KG1 (cell line): ENCODE measurements at regions not wholly inside any gene's neighbourhood (a gene's known extent, or its start where the extent isn't known, plus 50 kb on each side); places are given as distances from the start of the nearest gene placed in this dataset.
"Not testable (repeated sequence)": the region's sequence is repeated elsewhere in the genome, so short reads cannot be mapped to it uniquely, and the experiment has no call there.

Source experiments
- DNase-seq: peaks from one replicate; lab custom pipeline; 2025; lab: John Stamatoyannopoulos, UW

DNA sequence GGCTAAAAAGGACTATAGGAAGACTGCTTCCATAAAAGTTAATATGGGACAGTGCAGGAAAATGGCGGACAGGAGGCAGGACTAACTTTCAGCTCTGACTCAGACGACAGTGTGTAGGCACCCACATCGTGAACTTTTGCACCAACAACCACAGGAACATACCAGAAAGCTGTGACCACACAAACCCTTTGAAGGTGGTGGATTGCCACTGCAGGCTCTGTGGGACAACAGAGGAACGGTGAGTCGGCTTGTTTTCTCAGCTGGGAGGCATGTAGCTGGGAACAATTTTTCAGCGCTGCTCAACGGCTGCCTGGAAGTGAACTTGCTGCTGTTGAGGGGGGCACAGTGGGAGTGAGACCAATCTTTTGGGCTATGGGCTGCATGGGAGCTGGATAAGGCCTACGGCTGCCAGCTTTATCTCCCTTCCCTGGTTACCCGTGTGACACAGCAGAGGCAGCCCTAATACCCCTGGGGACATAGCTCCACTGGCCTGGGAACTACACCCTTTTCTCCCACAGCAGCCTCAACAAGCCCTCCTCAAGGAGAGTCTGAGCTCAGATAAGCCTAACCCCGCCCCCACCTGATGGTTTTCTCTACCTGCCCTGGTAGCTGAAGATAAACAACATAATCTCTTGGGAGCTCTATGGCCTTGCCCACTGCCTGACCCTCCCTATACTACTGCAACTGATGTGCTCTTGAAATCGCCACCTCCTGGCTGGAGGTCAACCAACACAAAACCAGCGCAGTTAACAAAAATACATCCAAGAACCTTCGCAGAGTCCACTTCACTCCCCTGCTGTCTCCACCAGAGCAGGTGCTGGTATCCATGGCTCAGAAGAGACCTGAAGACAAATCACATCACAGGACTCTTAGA lies 1537.0 kb downstream of the C4orf33 start:
- no peak for DNase-seq

DNA sequence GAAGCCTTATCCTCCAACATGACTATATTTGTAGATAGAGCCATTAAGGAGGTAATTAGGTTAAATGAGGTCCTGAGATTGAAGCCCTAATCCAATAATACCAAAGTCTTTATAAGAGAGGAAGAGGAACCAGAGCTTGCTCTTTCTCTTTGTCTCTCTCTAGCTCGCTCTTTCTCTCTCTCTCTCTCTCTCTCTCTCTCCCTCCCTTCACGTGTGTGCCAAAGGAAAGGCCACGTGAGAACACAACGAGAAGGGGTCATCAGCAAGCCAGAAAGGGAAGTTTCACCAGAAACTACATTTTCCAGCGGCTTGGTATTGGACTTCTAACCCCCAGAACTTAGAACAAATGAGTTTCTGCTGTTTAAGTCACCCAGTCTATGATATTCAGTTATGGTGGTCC lies 1540.5 kb downstream of the C4orf33 start:
- no peak for DNase-seq

DNA sequence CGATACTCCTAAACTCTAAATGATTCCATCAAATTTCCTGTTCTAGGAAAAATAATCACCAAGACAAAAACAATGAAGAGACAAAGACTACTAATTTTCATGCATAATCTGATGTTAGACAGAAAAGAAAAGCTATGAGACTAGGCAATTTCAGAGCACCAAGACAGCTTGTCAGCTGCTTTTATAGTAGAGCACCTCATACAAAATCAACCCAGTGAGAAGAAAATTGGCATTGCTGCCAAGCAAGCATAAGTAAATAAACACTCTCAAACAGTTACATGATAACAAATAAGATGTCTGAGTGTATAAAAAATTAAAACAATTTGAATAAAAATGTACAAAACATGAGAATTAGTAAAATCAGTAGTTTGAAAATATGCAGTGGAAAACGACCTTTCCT lies 1544.6 kb downstream of the C4orf33 start:
- DNase-seq: no peak

DNA sequence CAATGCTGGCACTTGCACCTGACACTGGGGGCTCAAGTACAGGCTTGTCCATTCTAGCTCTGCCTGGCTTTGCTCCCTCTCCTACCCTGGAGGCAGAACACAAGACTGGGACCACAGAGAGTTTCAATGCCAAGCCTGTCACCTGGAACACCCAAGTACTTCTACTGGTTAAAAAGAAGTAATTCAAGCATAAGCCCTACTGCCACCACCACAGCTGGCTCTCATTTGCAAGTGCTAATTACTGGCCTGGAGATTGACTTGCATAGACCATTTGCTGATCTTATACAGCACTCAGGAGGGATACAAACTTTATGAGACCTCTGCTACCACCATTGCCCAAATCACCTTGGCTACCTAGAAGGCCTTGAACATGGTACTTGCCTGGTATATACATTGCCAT lies 1550.9 kb downstream of the C4orf33 start:
- no peak for DNase-seq

DNA sequence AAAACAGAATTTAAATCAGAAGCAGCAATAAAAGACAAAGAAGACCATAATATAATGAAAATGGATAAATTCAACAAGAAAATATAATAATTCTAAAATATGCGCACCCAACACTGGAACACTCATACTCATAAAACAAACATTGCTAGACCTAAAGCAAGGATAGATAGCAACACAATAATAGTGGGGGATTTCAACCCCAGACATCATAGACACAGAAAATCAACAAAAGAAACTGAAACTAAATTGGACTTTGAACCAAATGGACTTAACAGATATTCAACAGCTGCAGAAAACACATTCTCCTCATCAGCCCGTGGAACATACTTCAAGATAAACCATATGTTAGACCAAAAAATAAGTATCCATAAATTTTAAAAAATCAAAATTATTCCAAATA lies 1552.6 kb downstream of the C4orf33 start:
- no peak for DNase-seq

DNA sequence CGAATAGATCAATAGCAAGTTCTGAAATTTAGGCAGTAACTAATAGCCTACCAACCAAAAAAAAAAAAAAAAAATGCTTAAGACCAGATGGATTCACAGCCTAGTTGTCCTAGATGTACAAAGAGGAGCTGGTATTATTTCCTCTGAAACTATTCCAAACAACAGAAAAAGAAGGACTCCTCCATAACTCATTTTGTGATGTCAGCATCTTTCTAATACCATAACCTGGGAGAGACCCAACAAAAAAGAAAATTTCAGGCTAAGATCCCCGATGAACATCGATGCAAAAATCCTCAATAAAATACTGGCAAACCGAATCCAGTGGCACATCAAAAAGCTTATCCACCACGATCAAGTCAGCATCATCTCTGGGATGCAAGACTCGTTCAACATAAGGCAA lies 1557.9 kb downstream of the C4orf33 start:
- DNase-seq: no peak

DNA sequence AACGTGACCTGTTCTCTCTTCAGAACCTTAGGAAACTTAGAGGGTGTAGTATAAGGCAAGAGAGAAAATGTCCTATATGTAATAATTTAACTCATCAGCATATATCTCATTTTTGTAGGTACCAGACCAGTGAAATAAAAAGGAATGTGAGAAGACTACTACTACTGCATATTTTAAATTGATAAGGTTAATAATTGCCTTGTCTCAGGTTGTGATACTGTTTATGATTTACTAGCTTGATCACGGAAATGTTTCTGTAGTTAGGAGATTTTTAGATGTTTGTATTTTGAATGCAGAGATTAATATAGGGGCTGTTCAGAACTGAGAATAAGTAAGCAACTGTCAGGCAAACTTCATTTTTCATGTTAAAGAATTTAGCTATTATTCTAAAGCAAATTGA lies 1563.4 kb downstream of the C4orf33 start:
- no peak for DNase-seq

DNA sequence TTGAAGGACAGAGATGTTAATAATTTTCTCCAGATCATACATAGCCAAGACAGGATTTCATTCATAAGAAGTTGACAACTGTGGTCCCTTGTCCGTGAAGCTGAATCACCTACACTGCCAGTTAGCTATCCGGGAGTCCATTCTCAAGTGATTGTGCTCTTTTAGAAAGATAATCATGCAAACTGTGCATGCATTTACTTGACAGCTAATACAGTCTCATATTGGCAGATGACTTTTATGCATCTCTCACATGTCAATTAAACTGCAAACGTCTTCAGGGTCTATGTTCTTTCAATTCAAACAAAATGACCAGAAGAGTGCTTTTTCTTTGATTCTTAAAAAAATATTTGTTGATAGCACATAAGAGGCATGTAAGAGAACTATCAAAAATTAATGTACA lies 1572.9 kb downstream of the C4orf33 start:
- DNase-seq: no peak

DNA sequence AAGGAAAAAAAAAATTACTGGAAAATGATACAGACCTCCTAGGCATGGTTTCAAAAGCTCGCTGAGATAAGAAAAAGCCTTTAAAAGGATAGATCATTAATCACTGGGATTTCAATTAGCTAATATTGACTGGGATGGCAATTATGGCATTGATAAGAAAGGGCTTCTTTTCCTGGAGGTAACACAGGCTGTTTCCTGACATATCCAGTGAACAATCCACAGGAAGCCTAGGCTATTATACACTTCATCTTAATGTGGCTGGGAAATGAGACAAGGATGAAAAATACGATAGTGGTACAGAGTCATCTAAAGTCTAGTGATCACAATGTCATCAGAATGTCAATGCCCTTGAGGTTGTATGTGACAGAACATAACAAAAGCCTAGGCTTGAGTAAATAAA lies 1579.3 kb downstream of the C4orf33 start:
- DNase-seq: no peak

DNA sequence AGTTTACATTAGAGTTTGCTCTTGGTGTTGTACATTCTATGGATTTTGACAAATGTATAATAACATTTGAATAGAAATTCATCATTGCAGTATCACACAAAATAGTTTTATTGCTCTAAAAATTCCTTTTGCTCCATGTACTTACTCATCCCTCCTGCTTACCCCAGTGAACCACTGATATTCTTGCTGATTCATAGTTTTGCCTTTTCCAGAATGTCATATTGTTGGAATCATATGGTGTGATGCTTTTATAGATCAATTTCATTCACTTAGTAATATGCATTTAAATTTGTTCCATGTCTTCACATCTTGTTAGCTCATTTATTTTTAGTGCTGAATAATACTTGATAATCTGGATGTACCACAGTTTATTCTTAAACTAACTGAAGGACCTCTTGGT lies 1593.2 kb downstream of the C4orf33 start:
- no peak for DNase-seq

DNA sequence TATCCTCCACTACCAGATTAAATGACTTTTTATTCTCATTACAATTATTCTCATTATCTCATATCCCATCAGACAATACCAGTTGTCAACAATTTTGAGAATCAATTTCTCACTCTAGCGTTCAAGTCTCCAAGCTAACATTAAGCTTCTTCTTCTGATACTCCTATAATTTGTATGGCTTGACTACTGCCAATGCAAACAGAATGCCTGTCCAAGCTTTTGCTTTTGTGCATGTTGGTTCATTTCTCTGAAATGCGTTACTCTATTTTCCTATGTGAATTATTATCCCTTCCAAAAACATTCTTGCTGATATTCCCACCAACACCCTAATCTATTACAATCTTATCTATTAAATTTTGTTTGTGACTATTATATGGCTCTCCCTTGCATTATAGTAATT lies 1602.3 kb downstream of the C4orf33 start:
- DNase-seq: no peak

DNA sequence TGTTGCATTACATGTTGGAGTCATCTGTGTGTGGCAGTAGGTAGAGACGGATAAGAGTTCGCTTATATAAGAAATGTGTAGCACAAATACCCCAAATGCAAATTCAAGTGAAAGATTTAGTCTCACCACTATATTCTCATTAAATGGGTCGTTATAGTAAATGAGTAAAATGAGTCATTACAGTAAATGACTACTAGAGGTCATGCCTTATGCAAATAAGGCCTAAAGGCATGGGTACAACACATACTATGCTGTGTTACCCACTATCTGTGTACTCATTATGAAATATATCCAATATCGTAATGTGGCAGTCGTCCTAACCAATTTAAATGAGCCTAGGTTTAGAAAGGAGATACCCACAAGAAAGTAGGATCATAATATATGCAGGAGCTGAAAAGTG lies 1603.1 kb downstream of the C4orf33 start:
- no peak for DNase-seq

DNA sequence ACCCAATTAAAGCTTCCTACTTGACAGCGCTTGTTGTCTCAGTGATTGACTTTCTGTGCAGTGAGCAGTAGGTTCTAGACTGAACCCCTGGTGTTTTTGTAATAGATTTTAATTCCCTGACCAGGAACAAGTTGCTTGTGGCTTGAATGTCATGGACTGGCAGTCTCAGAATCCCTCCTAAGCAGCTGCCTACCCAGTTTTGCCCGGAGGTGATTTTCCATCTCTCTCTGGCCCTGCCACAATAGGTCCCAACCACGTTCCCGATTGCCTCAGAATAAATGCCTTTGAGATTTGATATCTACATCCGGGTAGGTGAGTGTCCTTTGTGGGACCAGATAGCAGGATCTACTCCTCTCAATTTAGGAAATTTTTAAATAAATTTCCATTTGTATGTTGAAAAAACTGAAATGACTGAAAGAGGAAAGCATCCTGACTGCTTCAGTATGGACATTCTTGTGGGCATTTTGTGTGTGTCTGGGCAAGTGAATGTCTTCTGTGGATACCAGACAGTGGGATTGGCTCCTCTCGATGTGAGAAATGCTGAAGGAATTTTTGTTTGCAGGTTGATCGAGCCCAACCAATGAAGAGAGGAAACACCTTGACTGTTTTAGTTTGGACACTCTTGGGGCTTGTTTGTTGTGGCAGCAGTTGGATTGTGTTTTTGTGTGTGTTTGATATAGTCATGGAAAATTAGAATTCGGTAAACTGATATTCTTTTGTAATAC lies 1607.4 kb downstream of the C4orf33 start:
- DNase-seq: no peak

DNA sequence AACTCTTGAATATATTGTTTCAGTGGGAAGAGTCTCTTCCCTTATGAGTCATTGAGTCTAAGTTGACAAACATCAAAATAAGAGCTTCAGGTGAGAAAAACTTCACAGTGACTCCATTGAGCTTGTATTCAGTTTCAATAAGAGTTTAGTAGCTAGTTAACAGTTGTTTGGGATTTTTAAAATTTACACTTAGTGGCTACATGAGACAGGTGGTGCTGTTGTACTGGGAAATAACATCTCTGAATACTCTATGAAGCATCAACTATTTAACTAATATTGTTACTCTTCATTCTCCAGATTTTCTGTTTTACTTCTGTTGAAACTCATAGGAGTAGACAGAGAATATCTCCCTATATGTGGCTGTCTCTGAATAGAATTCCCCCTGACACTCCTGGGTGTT lies 1609.1 kb downstream of the C4orf33 start:
- DNase-seq: no peak

DNA sequence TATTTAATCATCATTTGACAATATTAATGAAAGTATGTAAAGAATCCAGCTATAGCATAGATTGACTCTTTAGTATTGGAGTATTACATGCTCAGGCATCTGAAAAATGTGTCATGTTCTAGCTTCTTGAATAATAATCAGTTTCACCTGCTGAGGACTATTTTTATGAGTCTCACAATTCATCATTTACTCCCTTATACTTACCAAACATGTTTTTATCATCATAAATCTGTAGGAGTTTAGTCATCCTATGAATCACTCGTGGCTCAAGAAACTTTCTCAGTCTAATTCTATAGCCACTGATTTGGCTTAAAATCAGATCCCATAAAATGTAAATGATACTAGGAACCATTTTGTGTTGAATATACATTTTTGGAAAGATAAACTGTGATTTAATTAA lies 1616.1 kb downstream of the C4orf33 start:
- no peak for DNase-seq

DNA sequence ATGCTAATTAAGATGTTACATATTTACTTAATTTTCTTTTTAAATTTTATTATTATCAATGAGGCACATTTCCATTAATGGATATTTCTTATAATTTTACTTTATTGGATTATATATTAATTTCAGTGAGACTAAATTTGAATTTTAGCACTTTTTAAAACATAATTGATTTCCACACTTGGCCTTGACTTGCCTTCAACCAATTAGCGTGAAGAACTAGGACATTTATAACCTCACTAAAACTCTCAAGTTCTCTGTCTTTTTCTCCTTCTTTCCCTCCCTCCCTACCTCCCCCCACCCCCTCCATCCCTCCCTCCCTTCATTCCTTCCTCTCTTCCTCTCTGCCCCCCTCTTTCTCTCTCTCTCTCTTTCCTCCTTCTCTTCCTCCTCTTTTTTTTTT lies 1618.1 kb downstream of the C4orf33 start:
- DNase-seq: no peak

DNA sequence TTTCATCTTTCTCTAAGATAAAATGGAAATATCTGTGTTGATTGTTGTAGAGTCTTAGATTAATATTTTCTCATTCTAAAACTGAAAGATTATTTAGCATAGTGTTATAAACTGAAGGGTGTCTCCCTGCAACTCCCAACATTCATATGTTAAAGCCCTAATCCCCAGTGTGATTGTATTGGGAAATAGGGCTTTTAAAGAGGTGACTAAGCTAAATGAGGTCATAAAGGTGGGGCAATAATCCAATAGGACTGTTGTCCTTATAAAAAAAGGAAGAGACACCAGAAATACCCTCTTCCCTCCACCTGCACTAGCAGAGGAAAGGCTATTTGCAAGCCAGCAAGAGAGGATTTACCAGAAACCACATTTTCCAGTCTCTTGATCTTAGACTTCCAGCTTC lies 1626.4 kb downstream of the C4orf33 start:
- DNase-seq: no peak

DNA sequence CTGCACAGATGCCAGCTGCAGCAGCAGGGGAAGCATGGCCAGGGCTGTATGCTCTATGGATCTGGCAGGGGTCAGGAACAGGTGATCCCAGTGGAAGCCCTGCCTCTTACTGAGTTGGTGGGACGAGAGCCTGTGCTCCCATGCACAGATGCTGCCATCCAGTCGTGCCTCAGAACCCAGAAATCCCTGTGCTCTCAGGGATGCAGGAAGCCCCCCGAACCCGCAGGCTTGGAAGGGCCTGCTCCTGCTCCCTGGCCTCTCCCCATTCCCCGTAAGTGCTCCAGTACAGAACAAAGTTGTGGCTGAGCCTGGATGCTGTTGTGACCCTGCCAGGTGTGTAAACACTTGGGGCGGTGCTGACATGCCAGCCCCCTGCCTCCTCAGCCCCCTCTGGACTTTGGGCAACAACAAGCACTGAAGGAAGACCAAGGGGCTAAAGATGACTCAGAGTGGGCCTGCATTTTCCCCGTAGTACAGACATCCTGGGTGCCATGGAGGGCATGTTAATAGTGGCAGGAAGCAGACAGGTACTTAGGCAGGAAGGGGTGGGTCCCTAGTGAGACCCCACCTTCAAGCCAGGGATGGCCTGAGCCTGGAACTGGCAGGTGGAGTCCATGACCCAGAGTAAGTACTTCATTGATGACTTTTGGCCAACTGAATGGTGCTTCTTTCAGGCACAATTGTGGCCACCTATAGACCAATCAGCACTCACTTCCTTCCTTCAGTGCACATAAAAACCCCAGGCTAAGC lies 1640.7 kb downstream of the C4orf33 start:
- no peak for DNase-seq

DNA sequence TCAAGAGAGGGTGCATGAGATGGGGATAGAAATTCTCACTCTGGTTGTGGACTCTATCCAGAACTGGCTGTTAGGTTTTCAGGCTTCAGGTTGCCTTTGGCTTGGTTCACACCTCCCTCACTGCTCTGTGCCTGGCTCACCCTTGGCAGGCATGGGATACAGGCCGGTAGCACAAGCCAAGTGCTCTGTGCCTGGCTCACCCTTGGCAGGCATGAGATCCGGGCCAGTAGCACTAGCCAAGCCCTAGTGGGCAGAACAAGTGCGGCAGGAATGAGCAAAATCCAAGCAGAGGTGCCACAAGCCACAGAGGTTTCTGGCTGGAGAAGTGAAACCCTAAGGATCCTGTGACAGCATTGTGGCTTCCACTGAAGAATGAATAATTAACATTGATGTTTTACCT lies 1642.3 kb downstream of the C4orf33 start:
- no peak for DNase-seq

DNA sequence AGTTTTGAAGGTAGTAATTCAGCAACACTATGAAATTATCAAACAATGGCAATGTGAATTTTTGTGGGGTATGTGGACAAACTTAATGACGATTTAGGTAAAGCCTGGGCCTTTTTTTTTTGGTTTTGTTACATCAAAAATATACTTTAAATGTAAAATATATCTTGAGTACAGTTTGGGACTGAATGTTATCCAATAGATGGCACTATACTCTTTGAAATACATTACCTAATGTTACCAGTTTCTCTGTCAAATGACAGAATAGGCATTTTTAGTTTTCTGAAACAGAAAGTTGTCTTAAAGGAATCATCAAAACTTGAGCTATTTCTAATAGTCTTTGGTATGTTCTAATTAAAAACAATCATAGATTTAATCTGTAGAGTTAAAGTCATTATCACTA lies 1651.9 kb downstream of the C4orf33 start:
- no peak for DNase-seq

DNA sequence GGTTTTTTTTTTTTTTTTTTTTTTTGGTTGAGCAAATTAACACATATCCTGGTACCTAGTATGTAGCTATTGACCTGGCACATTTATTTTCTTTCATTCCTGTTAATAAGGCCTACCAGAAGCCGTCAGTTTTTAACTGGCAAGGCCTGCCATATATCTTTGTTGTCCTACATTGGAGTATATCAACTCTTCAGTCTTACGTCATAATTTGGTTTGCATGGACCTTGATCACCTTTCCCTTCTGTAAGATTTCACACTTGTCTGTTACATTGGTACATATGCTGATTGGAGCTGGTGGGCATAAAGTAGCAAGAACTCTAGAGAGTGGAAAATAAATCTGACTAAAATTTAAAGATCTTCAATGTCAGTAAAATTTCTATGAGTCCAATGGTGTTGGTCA lies 1658.0 kb downstream of the C4orf33 start:
- DNase-seq: no peak

DNA sequence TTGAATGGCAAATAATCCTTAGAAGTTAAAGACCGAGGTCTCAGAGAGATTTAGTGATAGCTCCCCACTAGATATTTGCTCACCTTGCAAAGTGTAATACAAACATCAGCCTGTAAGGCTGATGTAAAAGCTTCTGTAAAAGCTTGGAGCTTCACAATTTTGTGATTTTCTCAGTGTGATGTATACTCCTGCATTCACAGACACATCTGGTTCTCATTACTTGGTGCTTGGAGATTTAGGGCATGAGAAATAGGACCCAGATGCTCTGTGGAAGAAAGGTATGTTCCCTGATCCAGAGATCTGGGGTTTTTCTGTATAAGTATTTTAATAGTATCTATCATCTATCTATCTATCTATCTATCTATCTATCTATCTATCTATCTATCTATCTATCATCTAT lies 1664.3 kb downstream of the C4orf33 start:
- no peak for DNase-seq

DNA sequence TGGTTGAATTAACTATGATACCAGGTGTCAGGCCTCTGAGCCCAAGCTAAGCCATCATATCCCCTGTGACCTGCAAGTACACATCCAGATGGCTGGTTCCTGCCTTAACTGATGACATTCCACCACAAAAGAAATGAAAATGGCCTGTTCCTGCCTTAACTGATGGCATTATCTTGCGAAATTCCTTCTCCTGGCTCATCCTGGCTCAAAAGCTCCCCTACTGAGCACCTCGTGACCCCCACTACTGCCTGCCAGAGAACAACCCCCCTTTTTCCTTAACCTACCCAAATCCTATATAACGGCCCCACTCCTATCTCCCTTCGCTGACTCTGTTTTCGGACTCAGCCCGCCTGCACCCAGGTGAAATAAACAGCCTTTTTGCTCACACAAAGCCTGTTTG lies 1671.4 kb downstream of the C4orf33 start:
- DNase-seq: not testable (repeated sequence)
